Stimulated activated CD8-positive, alpha-beta memory T cell treated with anti-CD3 and anti-CD28 coated beads, Interleukin-4, amount 100 ng/mL, for 48 hours (primary cell): ENCODE measurements at regions not wholly inside any gene's neighbourhood (a gene's known extent, or its start where the extent isn't known, plus 50 kb on each side); places are given as distances from the start of the nearest gene placed in this dataset.

ENCODE experiments used
- DNase-seq: peaks from one replicate; pipeline ENCODE4 v3.0.0-alpha.2; 2020

DNA sequence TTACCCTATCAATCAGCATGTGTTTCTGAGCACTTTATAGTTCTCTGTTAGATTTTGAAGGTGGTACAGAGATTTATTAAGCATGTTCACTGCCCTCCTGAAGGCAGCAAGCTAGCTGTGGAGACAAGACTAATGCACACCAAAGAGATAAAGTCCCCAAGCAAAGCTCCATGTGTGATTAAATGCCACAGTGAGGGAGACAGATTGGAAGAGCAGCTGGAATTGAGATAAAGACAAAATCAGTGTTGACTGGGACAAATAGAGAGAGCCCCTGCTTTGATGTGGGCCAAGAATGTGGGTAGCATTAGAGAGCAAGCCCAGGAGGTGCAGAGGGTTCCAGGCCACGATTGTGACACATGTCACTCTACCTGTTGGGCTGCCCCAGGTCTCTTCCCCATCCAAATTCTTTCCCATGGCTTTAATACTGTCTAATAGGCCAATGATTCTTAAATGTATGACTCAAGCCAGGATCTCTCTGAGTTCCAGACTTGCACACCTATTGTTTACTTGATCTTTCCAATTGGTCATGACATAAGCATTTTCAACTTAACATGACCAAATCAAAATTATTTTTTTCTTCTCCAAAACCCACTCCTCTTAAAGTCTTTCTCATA, 60.1 kb upstream of the ZC3H12C start:
- no peak for DNase-seq

DNA sequence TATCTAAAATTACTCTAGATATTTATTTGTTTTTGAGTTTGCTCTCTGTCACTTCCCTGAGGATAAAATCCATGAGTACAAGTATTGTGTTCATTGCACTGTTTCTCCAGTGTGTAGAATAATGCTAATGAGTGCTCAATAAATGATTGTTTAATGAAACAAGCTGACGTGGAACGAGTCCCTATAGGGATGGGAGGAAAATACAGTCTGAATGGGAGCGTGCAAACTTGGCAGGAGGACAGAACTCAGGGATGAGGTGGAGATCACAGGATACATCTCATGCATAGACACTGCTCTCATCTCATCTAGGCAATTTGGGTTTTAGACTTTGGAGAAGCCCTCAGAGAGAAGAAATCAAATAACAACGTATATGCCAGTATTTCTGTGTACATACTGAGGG, 58.4 kb upstream of the ZC3H12C start:
- no peak for DNase-seq

DNA sequence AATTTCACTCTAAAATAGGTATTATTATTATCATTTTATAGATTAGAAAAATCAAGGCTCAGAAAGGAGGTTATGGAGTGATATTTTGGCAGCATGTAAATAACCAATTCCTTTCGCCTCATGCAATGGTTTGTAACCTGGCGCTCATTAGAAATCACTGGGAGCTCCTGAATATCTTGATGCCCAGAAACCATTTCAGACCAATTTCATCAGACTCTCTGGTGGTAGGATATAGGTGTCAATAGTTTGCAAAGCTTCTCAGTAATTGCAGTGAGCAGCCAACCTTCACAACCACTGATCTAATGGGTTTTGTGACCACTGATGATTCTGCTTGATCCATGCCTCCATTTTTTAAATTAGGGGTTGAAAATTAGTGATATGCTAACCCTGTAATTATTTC, 57.8 kb upstream of the ZC3H12C start:
- no peak for DNase-seq

DNA sequence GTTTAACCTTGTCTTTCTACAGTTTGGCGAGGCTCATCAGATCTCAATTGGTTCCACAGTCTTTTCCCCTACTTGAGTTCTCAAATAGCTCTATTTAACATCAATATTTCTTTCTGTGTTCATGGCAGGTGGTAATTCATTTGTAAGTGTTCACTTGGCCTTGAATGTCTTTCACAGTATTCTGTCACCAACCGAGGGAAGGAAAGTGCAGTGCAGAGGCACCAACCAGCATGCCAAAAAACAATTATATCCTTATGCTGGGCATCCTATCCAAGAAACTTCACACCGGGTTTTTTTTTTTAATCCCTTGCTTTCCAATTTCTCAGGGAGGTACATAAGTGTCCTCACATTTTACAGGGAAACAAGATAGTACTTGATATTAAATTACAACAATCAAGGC, 55.0 kb upstream of the ZC3H12C start:
- no peak for DNase-seq
